H1 (cell line): ENCODE measurements at regions not wholly inside any gene's neighbourhood (a gene's known extent, or its start where the extent isn't known, plus 50 kb on each side); places are given as distances from the start of the nearest gene placed in this dataset.

Experiments used
- FOSL1 ChIP-seq: IDR thresholded peaks from 2 replicates; pipeline ENCODE4 v1.6.1; 2011; ENCODE audit warnings: mild to moderate bottlenecking, low read depth, low read length, moderate library complexity; ENCODE audit not compliant: insufficient read depth
- RFX5 ChIP-seq: IDR thresholded peaks from 2 replicates; pipeline ENCODE4 v1.6.1; 2011; ENCODE audit warnings: low read depth, low read length, improper control_type of control experiment, borderline replicate concordance
- YY1 ChIP-seq: IDR thresholded peaks from 2 replicates; pipeline ENCODE4 v1.6.1; 2011; ENCODE audit warnings: low read depth, mild to moderate bottlenecking, low read length

GRCh38 chr7:347644-348479 is 57.9 kb downstream of the FOXL3 start:
- no peak for TF ChIP-seq FOSL1
- no peak for TF ChIP-seq YY1
- no peak for TF ChIP-seq RFX5
